OCI-M2 (cell line): ENCODE measurements at regions not wholly inside any gene's neighbourhood (a gene's known extent, or its start where the extent isn't known, plus 50 kb on each side); places are given as distances from the start of the nearest gene placed in this dataset.
"Not testable (repeated sequence)": the region's sequence is repeated elsewhere in the genome, so short reads cannot be mapped to it uniquely, and the experiment has no call there.

Experiments
- DNase-seq: peaks from one replicate; lab custom pipeline; 2025; ENCODE audit not compliant: unreplicated experiment; lab: John Stamatoyannopoulos, UW

DNA sequence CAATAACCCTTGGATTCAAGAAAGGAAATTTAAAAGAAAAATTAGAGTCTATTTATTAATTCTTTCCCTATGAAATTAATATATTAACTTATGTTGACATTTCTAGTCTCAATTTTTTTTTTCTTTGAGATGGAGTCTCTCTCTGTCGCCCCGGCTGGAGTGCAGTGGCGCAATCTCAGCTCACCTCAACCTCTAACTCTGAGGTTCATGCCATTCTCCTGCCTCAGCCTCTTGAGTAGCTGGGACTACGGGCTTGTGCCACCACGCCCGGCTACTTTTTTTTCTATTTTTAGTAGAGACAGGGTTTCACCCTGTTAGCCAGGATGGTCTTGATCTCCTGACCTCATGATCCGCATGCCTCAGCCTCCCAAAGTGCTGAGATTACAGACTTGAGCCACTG is 411.7 kb upstream of the GRAMD2B start:
- not testable (repeated sequence) for DNase-seq

DNA sequence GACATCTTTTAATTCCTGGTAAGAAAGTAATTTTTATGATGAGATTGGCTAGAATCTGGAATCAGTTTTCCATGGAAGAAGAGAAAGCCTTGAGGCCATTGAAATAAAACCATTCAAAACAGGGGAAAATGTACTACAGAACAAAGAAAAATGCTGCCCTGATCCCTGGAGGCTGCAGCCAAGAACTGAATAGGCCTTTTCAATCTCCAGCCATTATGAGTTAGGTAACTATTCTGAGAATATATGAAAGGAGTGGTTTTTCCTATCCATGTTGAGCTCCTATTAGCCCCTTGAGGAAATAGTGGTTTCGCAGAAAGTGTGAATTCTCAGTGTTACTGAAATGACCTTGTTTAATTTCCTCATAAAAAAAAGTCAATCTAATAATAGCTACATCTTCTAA is 408.5 kb upstream of the GRAMD2B start:
- DNase-seq, result no peak

DNA sequence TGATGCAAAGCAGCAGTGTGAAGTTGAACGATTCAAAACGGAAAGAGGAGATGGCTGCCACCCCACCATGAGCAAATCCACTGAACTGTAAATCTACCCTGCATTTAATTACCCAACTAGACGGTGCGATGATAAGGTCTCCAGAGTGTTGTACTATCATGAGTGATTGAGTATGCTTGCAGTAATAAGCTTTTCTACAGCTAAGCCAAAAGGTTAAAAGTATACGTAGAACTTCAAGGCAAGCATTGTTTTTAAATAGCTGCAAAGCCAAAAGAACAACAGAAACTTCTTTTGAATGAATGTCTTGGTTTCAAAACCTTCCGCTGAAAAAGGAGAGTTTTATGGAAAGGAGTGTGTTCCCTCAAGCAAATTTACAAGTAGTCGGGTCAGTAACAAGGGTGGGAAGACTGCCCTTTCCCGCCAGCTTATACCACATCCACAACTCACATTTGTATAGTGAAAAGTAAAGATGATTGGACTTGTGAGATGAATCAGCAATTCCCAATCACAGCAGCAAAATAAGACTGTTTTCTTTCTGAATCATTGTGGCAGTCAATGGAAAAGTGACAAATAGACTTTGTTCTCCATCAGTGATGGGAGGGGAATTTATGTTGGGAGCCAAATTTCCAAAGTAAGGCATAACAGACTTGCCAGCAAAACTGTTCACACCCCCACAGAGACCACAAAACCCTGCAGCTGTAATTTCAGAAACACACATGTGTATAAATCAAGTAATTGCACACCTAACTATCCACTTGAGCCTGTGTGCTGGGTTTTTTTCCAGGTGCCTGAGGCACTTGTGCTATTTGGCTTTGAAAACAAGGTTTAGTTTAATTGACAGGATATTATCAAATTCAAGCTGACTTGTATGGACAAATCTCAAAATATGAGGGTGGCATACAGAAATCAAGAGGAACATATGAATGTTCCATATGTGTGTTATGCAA is 407.7 kb upstream of the GRAMD2B start:
- DNase-seq, result no peak

DNA sequence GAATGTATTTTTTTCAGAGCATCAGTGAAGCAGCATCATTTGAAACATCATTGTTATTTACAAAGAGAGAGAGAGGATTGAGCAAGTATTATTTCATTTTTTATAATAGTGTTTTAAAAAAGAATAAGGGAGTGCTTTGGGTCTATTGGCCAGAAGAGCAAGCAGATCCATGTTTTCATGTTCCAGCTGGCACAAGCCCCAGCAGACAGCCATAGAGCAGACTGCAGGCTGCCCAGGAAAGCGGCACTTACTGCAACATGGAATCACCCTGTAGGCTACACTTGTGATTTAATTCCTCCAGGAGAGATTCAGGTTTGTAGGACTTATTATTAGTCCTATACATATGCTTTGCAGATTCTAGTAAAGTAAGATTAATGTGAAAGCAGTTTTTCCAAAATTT is 407.0 kb upstream of the GRAMD2B start:
- DNase-seq, result no peak

DNA sequence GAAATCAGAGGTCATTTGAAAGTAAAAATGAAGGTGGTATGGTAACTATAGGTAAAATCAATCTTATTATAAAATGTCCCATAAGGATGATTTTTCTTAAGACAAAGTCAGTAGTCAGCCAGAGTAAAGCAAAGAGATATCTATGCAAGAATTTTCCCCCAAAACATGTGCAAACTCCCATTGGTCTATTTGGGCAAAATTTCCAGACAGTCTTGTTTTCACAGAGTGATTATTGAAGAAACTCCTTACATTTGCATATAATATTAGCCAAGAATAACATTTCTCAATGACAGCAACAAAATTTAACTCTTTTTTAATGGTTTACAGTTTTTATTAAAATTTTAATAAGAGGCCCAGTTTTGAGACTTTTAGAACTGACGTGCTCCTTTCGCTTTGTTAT is 406.1 kb upstream of the GRAMD2B start:
- DNase-seq, result no peak

DNA sequence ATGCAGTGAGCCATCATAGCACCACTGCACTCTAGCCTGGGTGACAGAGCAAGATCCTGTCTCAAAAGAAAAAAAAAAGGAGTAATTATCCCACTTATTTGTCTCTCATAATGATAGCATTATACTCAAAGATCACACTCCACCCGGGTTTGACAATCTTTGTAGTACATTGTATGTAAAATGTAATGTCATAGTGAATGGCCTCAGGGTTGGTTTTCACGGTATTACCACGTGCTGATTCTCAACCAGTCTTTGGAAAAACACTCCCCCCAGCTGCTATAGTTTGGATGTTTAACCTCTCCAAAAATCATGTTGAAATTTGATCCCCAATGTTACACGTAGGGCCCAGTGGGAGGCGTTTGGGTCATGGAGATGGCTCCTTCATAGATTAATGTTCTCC is 402.4 kb upstream of the GRAMD2B start:
- no peak for DNase-seq

DNA sequence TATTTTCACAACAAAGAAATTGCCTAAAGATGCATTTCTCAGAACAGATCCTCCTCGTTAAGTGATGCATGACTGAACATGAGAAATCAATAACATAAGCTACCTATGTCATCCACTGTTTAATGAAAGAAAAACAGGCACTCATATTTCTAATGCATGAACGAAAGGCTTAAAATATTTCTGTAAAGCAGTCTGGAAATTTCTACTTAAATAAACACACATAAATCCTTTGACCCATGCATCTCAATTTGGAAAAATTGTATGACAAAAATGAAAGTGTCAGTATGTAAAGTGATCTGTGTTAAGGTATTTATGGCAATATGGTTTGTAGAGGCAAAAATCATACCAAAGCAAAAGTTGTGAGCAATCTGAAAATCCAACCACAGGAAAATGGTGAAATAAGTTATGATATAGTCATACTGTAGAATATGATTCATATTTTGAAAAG is 399.2 kb upstream of the GRAMD2B start:
- no peak for DNase-seq

DNA sequence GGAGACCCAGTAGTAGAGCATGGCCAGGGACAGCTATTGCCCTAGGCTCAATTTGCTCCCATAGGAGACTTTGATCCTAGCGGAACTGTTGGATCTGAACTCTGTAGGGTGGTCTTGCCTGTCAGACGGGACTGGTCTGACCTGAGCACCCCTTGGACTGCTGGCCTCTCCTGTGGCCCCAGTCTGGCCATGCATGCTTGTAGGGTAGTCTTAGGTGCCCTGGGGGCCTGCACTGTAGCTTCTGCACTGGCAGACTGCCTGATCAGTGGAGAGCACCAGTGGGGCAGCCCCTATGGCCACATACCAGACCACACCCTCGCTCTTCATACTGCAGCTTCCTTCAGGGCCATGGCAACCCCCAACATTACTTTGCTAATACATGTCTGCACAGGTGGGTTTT is 396.1 kb upstream of the GRAMD2B start:
- DNase-seq, result no peak

DNA sequence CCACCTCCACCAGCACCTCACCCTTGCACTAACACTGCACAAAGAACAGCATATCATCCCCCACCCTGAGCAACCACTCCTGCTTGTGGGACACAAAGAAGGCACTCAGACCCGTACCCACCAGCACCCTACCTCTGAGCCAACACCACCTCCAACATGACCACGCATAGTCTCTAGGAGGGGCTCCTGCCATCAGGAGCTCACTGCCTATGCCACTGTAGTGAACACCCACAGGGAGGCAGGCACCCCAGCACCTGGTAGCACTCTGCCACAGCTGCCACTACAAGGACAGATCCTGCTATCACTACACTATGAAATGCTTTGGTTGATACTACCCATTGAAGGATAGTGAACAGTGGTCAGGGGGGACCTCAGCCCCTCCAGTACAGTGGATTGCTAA is 395.6 kb upstream of the GRAMD2B start:
- DNase-seq, result no peak

DNA sequence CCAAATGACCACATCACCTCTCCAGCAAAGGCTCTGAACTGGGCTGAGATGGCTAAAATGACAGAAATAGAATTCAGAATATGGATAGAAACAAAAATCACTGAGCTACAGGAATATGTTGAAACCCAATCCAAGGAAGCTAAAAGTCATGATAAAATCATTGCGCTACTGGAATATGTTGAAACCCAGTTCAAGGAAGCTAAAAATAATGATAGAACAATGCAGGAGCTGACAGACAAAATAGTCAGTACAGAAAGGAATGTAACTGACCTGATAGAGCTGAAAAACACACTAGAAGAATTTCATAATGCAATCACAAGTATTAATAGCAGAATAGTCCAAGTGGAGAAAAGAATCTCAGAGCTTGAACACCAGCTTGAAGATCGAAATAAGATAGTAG is 394.9 kb upstream of the GRAMD2B start:
- no peak for DNase-seq

DNA sequence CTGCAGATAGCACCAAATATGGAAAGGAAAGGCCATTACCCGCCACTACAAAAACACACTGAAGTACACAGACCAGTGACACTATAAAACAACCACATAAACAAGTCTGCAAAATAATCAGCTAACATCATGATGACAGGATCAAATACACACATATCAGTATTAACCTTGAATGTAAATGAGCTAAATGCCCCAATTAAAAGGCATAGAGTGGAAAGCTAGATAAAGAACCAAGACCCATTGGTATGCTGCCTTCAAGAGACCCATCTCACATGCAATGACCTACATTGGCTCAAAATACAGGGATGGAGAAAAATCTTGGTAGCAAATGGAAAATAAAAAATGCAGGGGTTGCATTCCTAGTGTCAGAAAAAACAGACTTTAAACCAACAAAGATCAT is 393.9 kb upstream of the GRAMD2B start:
- DNase-seq, result not testable (repeated sequence)

DNA sequence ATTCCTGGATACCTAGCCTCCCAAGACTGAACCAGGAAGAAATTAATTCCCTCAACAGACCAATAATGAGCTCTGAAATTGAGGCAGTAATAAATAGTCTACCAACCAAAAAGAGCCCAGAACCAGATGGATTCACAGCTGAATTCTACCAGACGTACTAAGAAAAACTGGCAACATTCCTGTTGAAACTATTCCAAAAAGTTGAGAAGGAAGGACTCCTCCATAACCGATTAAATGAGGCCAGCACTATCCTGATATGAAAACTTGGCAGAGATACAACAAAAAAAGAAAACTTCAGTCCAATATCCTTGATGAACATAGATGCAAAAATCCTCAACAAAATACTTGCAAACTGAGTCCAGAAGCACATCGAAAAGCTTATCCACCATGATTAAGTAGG is 392.5 kb upstream of the GRAMD2B start:
- DNase-seq, result no peak

DNA sequence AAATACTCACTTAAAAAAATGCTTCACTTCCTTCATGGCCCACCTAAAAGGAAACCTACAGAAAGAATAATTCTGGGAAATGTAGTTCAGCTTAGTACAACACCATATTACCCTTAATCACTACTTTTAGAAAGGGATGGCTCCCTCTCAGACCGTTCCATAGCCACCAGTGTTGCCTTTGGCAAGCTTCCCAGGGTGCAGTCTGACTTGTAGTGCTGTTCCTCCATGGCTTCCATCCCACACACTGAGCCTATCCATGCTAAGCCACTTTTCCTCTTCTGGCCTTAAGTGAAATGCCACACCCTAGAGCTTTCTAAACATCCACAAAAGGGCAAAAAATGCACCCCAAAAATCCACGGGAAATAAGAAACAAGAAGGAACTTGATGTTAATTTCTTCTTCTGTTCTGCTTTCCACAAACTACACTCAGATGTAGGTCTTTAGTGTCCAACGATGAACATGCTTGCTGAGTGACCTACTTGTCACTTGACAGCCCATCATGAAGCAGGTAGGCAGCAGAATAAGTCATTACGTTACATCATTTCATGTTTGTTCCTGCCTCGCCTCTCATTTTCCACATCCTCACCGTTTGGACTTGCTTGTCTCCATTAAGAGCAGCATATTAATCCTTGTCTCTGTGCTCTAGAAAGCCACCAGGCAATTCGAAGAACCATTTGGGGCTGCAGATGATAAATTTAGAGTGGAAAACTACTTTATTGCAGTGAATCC is 391.1 kb upstream of the GRAMD2B start:
- no peak for DNase-seq

DNA sequence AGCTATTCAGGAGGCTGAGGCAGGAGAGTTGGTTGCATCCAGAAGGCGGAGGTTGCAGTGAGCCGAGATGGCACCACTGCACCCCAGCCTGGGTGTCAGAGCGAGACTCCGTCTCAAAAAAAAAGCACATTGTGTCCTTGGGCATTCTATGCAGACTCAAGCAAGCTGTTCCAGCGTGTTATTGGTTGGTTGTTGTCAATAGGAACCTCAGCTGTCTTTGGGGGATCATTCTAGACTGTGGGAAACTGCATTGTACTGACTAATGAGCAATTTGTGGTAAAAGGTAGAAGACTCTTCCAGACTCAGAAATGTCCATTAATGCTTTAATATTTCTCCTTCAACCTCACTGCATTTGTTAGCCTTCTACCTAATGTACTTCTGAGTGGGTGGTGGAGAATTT is 379.5 kb upstream of the GRAMD2B start:
- DNase-seq, result no peak

DNA sequence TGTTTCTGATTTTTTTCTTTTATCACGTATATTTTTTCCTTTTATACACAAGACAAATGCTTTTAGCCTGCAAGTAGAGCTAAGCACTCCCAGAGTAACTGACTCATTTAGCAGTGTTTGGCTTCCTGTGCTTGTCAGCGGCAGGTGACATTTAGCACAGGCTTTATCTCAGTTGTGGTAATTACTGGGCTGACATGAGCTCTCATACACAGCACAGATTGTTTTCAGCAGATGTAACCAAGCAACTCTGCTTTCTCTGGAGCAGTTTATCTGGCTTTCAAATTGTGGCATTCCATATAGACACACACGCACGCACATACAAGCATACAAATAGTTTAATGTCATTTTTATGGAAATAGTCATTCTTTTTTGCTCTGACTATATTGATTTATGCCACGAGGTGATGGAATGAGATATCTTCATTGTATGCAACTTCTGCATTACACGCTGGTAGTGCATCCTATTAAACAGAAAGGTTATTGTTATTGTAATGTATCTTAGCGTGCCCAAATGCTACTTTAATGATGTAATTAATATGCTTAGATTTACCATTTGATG is 379.0 kb upstream of the GRAMD2B start:
- DNase-seq, result no peak

DNA sequence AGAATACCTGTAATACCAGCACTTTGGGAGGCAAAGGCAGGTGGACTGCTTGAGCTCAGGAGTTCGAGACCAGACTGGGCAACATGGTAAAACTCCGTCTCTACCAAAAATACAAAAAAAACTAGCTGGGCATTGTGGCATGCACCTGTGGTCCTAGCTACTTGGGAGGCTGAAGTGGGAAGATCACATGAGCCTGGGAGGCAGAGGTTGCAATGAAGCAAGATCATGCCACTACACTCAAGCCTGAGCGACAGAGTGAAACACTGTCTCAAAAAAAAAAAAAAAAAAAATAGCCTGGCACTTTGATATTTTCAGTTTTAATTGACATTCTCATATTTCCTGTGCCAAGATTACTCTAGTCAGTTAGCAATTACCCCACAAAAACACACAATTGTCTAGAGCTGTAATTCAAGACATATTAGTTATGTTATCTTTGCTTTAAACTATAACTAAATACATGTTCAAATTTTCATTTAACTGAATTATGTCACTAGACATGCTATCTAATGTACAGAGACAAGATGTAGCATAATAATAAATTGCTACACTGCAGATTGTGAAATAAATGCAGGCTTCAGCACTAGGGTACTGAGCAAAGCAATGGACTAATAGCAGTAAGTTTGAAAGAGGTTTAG is 378.2 kb upstream of the GRAMD2B start:
- no peak for DNase-seq

DNA sequence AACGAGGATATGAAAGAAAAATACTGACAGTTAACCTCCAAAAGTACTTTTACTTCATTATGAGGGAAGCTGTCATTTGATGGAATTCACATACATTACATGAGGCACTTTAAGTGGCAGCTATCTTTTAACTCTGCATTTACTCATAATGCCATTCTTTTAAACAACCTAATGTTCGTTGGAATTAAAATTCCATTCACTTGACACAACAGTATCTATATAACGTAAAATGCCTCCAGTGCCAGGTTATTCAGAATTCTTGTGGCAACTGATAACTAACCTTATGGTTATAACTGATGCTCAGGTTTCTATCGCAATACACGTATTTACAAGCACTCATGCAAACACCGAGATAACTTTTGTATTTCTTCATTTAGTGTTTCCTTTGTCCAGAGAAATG is 376.9 kb upstream of the GRAMD2B start:
- DNase-seq, result no peak

DNA sequence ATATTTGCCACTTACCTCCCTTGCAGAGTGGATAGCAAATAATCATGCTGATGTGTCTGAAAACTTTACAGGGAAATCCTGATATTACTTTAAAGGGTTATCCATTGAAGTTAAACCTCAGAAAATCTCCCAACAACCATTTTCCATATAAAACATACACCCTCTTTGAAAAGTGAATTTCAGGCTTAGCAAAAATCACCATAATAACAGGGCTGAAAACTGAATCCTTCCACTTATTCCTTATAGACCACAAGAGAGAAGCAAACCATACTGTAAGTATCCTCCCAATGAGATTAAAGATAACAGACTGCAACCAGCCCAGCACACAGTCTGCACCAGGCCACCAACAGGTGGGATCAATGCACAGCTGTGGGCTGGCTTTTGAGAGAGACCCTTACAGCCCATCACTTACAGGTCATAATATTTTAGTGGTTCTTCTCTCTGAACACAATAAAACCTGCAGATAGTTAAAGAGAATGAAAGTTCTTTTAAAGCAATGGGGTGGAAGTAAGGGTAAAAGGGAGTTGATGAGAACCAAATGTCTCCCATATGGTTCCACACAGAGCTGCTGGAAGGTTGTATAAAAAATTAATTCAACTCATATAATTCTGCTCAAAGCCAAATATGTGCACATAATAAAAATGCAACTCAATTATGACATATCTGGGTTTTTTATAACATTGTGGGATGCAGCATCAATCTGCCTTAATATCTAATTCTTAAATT is 376.2 kb upstream of the GRAMD2B start:
- DNase-seq, result no peak

DNA sequence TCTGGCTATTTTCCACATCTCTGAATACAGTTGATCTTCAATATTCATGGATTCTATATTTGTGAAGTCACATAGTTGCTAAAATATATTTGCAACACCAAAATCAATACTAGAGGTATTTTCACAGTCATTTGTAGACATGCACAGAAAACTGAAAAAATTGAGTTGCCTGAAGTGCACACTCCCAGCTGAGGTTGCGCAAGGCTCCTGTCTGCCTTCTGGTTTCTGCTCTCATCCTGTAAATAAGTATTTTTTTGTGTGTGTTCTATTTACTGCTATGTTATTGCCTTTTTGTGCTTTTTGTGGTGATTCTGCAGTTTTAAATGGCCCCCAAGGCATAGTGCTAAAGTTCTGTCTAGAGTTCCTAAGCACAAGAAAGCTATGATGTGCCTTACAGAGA is 371.1 kb upstream of the GRAMD2B start:
- DNase-seq, result no peak

DNA sequence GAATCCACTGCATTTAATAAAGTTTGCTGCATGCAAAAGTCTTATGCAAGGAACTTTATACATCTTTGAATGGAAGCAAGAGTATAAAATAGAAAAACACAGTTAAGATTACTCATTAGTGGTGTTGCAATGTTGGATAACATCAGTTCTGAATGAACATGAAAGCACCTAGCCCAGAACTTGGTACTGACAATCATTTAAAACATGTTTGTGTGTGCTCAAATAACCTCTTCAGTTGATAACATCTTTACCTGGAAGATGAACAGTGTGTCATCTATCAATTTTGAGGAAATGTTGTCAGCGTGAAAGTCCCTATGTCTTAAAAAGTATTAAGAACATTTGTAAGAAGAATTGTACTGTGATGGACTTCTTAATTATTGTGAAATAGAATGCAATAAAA is 370.4 kb upstream of the GRAMD2B start:
- no peak for DNase-seq

DNA sequence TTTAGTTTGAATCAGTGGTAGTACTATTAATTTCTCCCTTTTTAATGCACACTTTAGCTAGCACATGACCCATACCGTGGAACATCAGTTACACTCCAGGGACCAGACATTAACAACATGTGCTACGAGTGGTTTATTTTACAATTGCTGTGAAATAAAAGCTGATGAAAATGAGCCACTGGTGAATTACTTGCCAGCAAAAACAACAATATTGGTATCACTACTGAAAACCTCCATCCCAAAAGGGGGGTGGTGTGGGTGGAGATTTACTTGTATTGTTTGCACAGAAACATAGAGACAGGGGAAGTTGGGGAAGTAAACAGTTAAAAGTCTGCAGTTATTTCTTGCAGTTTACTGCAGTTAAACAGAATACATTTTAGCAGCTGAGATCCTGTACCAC is 369.6 kb upstream of the GRAMD2B start:
- no peak for DNase-seq
